H9 (cell line): ENCODE measurements at regions not wholly inside any gene's neighbourhood (a gene's known extent, or its start where the extent isn't known, plus 50 kb on each side); places are given as distances from the start of the nearest gene placed in this dataset.

Experiments
- DNase-seq: peaks from one replicate; pipeline ENCODE4 v3.0.0-alpha.2; 2017
- H2AFZ ChIP-seq: one replicate; pipeline ENCODE4 v1.6.1; 2013; ENCODE audit warnings: mild to moderate bottlenecking, low read length, control low read depth, moderate library complexity
- H2AK5ac ChIP-seq: 2 replicates; pipeline ENCODE4 v1.6.1; 2013; ENCODE audit warnings: low read length, control low read depth, mixed read lengths; ENCODE audit not compliant: insufficient read length
- H2BK120ac ChIP-seq: one replicate; pipeline ENCODE4 v1.6.1; 2013; ENCODE audit warnings: low read depth, mild to moderate bottlenecking, low read length, control low read depth, inconsistent platforms; ENCODE audit not compliant: poor library complexity, severe bottlenecking
- H2BK12ac ChIP-seq: 2 replicates; pipeline ENCODE4 v1.6.1; 2013; ENCODE audit warnings: low read length, control low read depth, mixed read lengths, low read depth; ENCODE audit not compliant: insufficient read length
- H2BK15ac ChIP-seq: 2 replicates; pipeline ENCODE4 v1.6.1; 2013; ENCODE audit warnings: low read depth, low read length, control low read depth
- H2BK20ac ChIP-seq: one replicate; pipeline ENCODE4 v1.6.1; 2013; ENCODE audit warnings: low read depth, mild to moderate bottlenecking, low read length, control low read depth, inconsistent platforms; ENCODE audit not compliant: poor library complexity, severe bottlenecking
- H2BK5ac ChIP-seq: 2 replicates; pipeline ENCODE4 v1.6.1; 2013; ENCODE audit warnings: low read length, control low read depth, mixed read lengths; ENCODE audit not compliant: insufficient read length
- H3K14ac ChIP-seq: 2 replicates; pipeline ENCODE4 v1.6.1; 2013; ENCODE audit warnings: low read length, control low read depth; ENCODE audit not compliant: insufficient read depth
- H3K18ac ChIP-seq: 2 replicates; pipeline ENCODE4 v1.6.1; 2013; ENCODE audit warnings: low read depth, mild to moderate bottlenecking, mixed read lengths, low read length, control low read depth; ENCODE audit not compliant: insufficient read length
- H3K23ac ChIP-seq: 2 replicates; pipeline ENCODE4 v1.6.1; 2013; ENCODE audit warnings: low read length, control low read depth, mixed read lengths, low read depth; ENCODE audit not compliant: insufficient read length
- H3K23me2 ChIP-seq: 2 replicates; pipeline ENCODE4 v1.6.1; 2013; ENCODE audit warnings: low read depth, mild to moderate bottlenecking, mixed read lengths, low read length, control low read depth; ENCODE audit not compliant: insufficient read length, poor library complexity, severe bottlenecking
- H3K27ac ChIP-seq: 2 replicates; pipeline ENCODE4 v1.5.1; 2013; ENCODE audit warnings: low read length, control low read depth, mixed read lengths, low read depth; ENCODE audit not compliant: insufficient read length
- H3K27me3 ChIP-seq: 2 replicates; pipeline ENCODE4 v1.6.1; 2013; ENCODE audit warnings: low read length, control low read depth, inconsistent platforms; ENCODE audit not compliant: insufficient read depth
- H3K4ac ChIP-seq: 2 replicates; pipeline ENCODE4 v1.6.1; 2013; ENCODE audit warnings: low read depth, mild to moderate bottlenecking, control low read depth, inconsistent platforms, low read length, moderate library complexity
- H3K4me1 ChIP-seq: 2 replicates; pipeline ENCODE4 v1.6.1; 2013; ENCODE audit warnings: low read length, control low read depth, inconsistent platforms; ENCODE audit not compliant: insufficient read depth
- H3K4me2 ChIP-seq: 2 replicates; pipeline ENCODE4 v1.6.1; 2013; ENCODE audit warnings: low read length, control low read depth, mixed read lengths; ENCODE audit not compliant: insufficient read length, insufficient read depth
- H3K56ac ChIP-seq: 2 replicates; pipeline ENCODE4 v1.6.1; 2013; ENCODE audit warnings: low read depth, mild to moderate bottlenecking, mixed read lengths, low read length, control low read depth; ENCODE audit not compliant: insufficient read length
- H3K79me1 ChIP-seq: 2 replicates; pipeline ENCODE4 v1.6.1; 2013; ENCODE audit warnings: low read depth, mild to moderate bottlenecking, moderate library complexity, low read length, control low read depth, inconsistent platforms; ENCODE audit not compliant: insufficient read depth, poor library complexity, severe bottlenecking
- H3K79me2 ChIP-seq: 2 replicates; pipeline ENCODE4 v1.6.1; 2013; ENCODE audit warnings: low read length, control low read depth, inconsistent platforms; ENCODE audit not compliant: insufficient read depth
- H3K9ac ChIP-seq: 2 replicates; pipeline ENCODE4 v1.6.1; 2013; ENCODE audit warnings: low read length, control low read depth, mixed read lengths; ENCODE audit not compliant: insufficient read length; ENCODE audit errors: extremely low read depth
- H3K9me3 ChIP-seq: one replicate; pipeline ENCODE4 v1.6.1; 2013; ENCODE audit warnings: low read depth, low read length, inconsistent platforms; ENCODE audit not compliant: control insufficient read depth
- H3T11ph ChIP-seq: one replicate; pipeline ENCODE4 v1.6.1; 2013; ENCODE audit warnings: mild to moderate bottlenecking, low read length, control low read depth, inconsistent platforms
- H4K20me1 ChIP-seq: one replicate; pipeline ENCODE4 v1.6.1; 2013; ENCODE audit not compliant: control insufficient read depth, insufficient read length, insufficient read depth
- H4K5ac ChIP-seq: 2 replicates; pipeline ENCODE4 v1.6.1; 2013; ENCODE audit warnings: low read depth, mild to moderate bottlenecking, mixed read lengths, low read length, control low read depth; ENCODE audit not compliant: insufficient read length
- H4K8ac ChIP-seq: replicated peaks from 2 replicates; pipeline ENCODE4 v1.6.1; 2013; ENCODE audit warnings: low read length, control low read depth, mixed read lengths, low read depth; ENCODE audit not compliant: insufficient read length
- H4K91ac ChIP-seq: 2 replicates; pipeline ENCODE4 v1.6.1; 2013; ENCODE audit warnings: low read depth, mild to moderate bottlenecking, moderate library complexity, mixed read lengths, low read length, control low read depth; ENCODE audit not compliant: insufficient read length
- H3K27ac Mint-ChIP-seq, 3 experiments: 2 replicates in 2 of 3; 3 replicates in 1 of 3; pipeline ENCODE4 v1.8.0; 2020 to 2021; ENCODE audit warnings: mixed read lengths in 3 of 3, mild to moderate bottlenecking in 1 of 3, moderate library complexity in 1 of 3
- H3K27me3 Mint-ChIP-seq: 2 replicates; pipeline ENCODE4 v1.8.0; 2021; ENCODE audit warnings: low read depth, mild to moderate bottlenecking, moderate library complexity, mixed read lengths
- H3K36me3 Mint-ChIP-seq, 3 experiments: 2 replicates in 2 of 3; 3 replicates in 1 of 3; pipeline ENCODE4 v1.8.0; 2020 to 2021; ENCODE audit warnings: low read depth in 3 of 3, mixed read lengths in 3 of 3; ENCODE audit not compliant: insufficient read depth in 1 of 3
- H3K4me1 Mint-ChIP-seq, 2 experiments: 2 replicates each; pipeline ENCODE4 v1.8.0; 2020; ENCODE audit warnings: mixed read lengths in 2 of 2
- H3K4me3 Mint-ChIP-seq, 2 experiments: 2 replicates in 1 of 2; 3 replicates in 1 of 2; pipeline ENCODE4 v1.8.0; 2020 to 2021; ENCODE audit warnings: mild to moderate bottlenecking in 2 of 2, mixed read lengths in 2 of 2, moderate library complexity in 1 of 2
- H3K9me3 Mint-ChIP-seq, 2 experiments: 2 replicates in 1 of 2; 3 replicates in 1 of 2; pipeline ENCODE4 v1.8.0; 2020; ENCODE audit warnings: mild to moderate bottlenecking in 2 of 2, mixed read lengths in 2 of 2, moderate library complexity in 1 of 2
- TF ChIP-seq, protein P1 (sequence below): fragments of 200-600 bp; sonication (generic); conservative IDR thresholded peaks from 3 replicates; pipeline ENCODE4 v1.8.0; 2021; ENCODE audit warnings: antibody characterized with exemption, mild to moderate bottlenecking

GRCh38 chr5:120932480-120932879 is 468.4 kb downstream of the PRR16 start:
- no peak overlapping the region for H3K14ac ChIP-seq
- H4K91ac ChIP-seq: no peak overlapping the region
- no peak overlapping the region for H2BK15ac ChIP-seq
- no peak overlapping the region for H3K56ac ChIP-seq
- H3K27ac ChIP-seq: no peak overlapping the region
- H2BK20ac ChIP-seq: no peak overlapping the region
- H3K9me3 Mint-ChIP-seq: no peaks in the 10 kb centered on the region
- H3K9me3 ChIP-seq: no peaks in the 10 kb centered on the region
- no peak overlapping the region for H3K4me2 ChIP-seq
- no peak overlapping the region for H3K18ac ChIP-seq
- no peak overlapping the region for H2AK5ac ChIP-seq
- no peaks in the 10 kb centered on the region for H3K27me3 ChIP-seq
- H3K4me1 ChIP-seq: no peaks in the 10 kb centered on the region
- H4K5ac ChIP-seq: no peak overlapping the region
- H4K8ac ChIP-seq: no peak overlapping the region
- TF ChIP-seq, protein P1, sequence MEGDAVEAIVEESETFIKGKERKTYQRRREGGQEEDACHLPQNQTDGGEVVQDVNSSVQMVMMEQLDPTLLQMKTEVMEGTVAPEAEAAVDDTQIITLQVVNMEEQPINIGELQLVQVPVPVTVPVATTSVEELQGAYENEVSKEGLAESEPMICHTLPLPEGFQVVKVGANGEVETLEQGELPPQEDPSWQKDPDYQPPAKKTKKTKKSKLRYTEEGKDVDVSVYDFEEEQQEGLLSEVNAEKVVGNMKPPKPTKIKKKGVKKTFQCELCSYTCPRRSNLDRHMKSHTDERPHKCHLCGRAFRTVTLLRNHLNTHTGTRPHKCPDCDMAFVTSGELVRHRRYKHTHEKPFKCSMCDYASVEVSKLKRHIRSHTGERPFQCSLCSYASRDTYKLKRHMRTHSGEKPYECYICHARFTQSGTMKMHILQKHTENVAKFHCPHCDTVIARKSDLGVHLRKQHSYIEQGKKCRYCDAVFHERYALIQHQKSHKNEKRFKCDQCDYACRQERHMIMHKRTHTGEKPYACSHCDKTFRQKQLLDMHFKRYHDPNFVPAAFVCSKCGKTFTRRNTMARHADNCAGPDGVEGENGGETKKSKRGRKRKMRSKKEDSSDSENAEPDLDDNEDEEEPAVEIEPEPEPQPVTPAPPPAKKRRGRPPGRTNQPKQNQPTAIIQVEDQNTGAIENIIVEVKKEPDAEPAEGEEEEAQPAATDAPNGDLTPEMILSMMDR: no peak; the same call in 2 of the 3 replicates
- H3K4ac ChIP-seq: no peak overlapping the region
- no peaks in the 10 kb centered on the region; the same call in 1 of the 2 replicates for H3K27me3 Mint-ChIP-seq
- no peaks in the 10 kb centered on the region for H3K79me1 ChIP-seq
- H3K23ac ChIP-seq: no peak overlapping the region
- no peak overlapping the region for H2AFZ ChIP-seq
- no peaks in the 10 kb centered on the region; a peak in 1 of 7 replicates for H3K36me3 Mint-ChIP-seq
- H3T11ph ChIP-seq: no peak overlapping the region
- H2BK120ac ChIP-seq: no peak overlapping the region
- H3K23me2 ChIP-seq: no peaks in the 10 kb centered on the region
- H2BK12ac ChIP-seq: no peak overlapping the region
- H4K20me1 ChIP-seq: no peaks in the 10 kb centered on the region
- peaks cover 0 to 6% of the 10 kb centered on the region in 2 experiments; a peak in 3 of 4 replicates for H3K4me1 Mint-ChIP-seq
- H2BK5ac ChIP-seq: no peak overlapping the region
- H3K79me2 ChIP-seq: no peaks in the 10 kb centered on the region
- H3K4me3 Mint-ChIP-seq: no peak overlapping the region
- H3K27ac Mint-ChIP-seq: no peak overlapping the region
- H3K9ac ChIP-seq: no peak overlapping the region
- DNase-seq: no peak
